ENCODE measurements at regions not wholly inside any gene's neighbourhood (a gene's known extent, or its start where the extent isn't known, plus 50 kb on each side); places are given as distances from the start of the nearest gene placed in this dataset.
"Not testable (repeated sequence)": the region's sequence is repeated elsewhere in the genome, so short reads cannot be mapped to it uniquely, and the experiment has no call there.

GRCh38 chr3:170656284-170656683 lies 70.4 kb upstream of the SLC7A14 start:
- TF ChIP-seq CTCF (conservative IDR thresholded peaks at IDR 0.05; ENCODE audit: low read depth, low read length), result no peak
- Histone ChIP-seq H3K36me3 (ENCODE audit: insufficient read depth) (no peaks in the 10 kb centered on the region), H3K27ac (no peak overlapping the region), H3K4me1 (ENCODE audit: low read depth, poor library complexity, severe bottlenecking) (peaks cover 5% of the 10 kb centered on the region), H3K4me2 (no peak overlapping the region), H3K27me3 (ENCODE audit: insufficient read depth, low read depth) (no peaks in the 10 kb centered on the region), H3K9ac (no peak overlapping the region), H2AFZ (ENCODE audit: low read depth) (no peak overlapping the region), H3K79me2 (ENCODE audit: insufficient read depth, low read depth) (no peaks in the 10 kb centered on the region), H3K4me3 (IDR thresholded peaks at IDR 0.05; ENCODE audit: insufficient read depth, low read depth, low read length) (no peak overlapping the region), H4K20me1 (ENCODE audit: insufficient read depth) (no peaks in the 10 kb centered on the region)

GRCh38 chr3:170653801-170654200 lies 67.9 kb upstream of the SLC7A14 start:
- Histone ChIP-seq H2AFZ (ENCODE audit: low read depth) (no peak overlapping the region), H3K4me1 (ENCODE audit: low read depth, poor library complexity, severe bottlenecking) (peaks cover 5% of the 10 kb centered on the region), H3K27ac (no peak overlapping the region), H4K20me1 (ENCODE audit: insufficient read depth) (no peaks in the 10 kb centered on the region), H3K79me2 (ENCODE audit: insufficient read depth, low read depth) (no peaks in the 10 kb centered on the region), H3K9ac (no peak overlapping the region), H3K36me3 (ENCODE audit: insufficient read depth) (no peaks in the 10 kb centered on the region), H3K4me3 (IDR thresholded peaks at IDR 0.05; ENCODE audit: insufficient read depth, low read depth, low read length) (no peak overlapping the region), H3K27me3 (ENCODE audit: insufficient read depth, low read depth) (no peaks in the 10 kb centered on the region), H3K4me2 (no peak overlapping the region)
- no peak for TF ChIP-seq CTCF (conservative IDR thresholded peaks at IDR 0.05; ENCODE audit: low read depth, low read length)

GRCh38 chr3:170651260-170651845 lies 65.5 kb upstream of the SLC7A14 start:
- Histone ChIP-seq H3K27ac (no peak overlapping the region), H4K20me1 (ENCODE audit: insufficient read depth) (no peaks in the 10 kb centered on the region), H3K9ac (no peak overlapping the region), H3K36me3 (ENCODE audit: insufficient read depth) (no peaks in the 10 kb centered on the region), H3K4me2 (no peak overlapping the region), H3K4me3 (IDR thresholded peaks at IDR 0.05; ENCODE audit: insufficient read depth, low read depth, low read length) (no peak overlapping the region), H3K79me2 (ENCODE audit: insufficient read depth, low read depth) (no peaks in the 10 kb centered on the region), H3K4me1 (ENCODE audit: low read depth, poor library complexity, severe bottlenecking) (no peaks in the 10 kb centered on the region), H3K27me3 (ENCODE audit: insufficient read depth, low read depth) (no peaks in the 10 kb centered on the region), H2AFZ (ENCODE audit: low read depth) (no peak overlapping the region)
- TF ChIP-seq CTCF (conservative IDR thresholded peaks at IDR 0.05; ENCODE audit: low read depth, low read length), result no peak

GRCh38 chr3:170650557-170650956 lies 64.7 kb upstream of the SLC7A14 start:
- H2AFZ ChIP-seq (ENCODE audit: low read depth); H3K4me2 ChIP-seq; H3K27ac ChIP-seq; H3K36me3 ChIP-seq (ENCODE audit: insufficient read depth); H3K4me3 ChIP-seq (IDR thresholded peaks at IDR 0.05; ENCODE audit: insufficient read depth, low read depth, low read length); H3K27me3 ChIP-seq (ENCODE audit: insufficient read depth, low read depth); H3K9ac ChIP-seq; H3K79me2 ChIP-seq (ENCODE audit: insufficient read depth, low read depth); H3K4me1 ChIP-seq (ENCODE audit: low read depth, poor library complexity, severe bottlenecking); H4K20me1 ChIP-seq (ENCODE audit: insufficient read depth): not testable (repeated sequence)

- Histone ChIP-seq H3K79me2 (ENCODE audit: insufficient read depth, low read depth) (no peaks in the 10 kb centered on the region), H3K27ac (no peak overlapping the region), H3K4me3 (IDR thresholded peaks at IDR 0.05; ENCODE audit: insufficient read depth, low read depth, low read length) (no peak overlapping the region), H3K36me3 (ENCODE audit: insufficient read depth) (no peaks in the 10 kb centered on the region), H3K9ac (no peak overlapping the region), H3K27me3 (ENCODE audit: insufficient read depth, low read depth) (no peaks in the 10 kb centered on the region), H2AFZ (ENCODE audit: low read depth) (no peak overlapping the region), H4K20me1 (ENCODE audit: insufficient read depth) (no peaks in the 10 kb centered on the region), H3K4me2 (no peak overlapping the region), H3K4me1 (ENCODE audit: low read depth, poor library complexity, severe bottlenecking) (no peaks in the 10 kb centered on the region)
- no peak for TF ChIP-seq CTCF (conservative IDR thresholded peaks at IDR 0.05; ENCODE audit: low read depth, low read length)
Measured at GRCh38 chr3:170644711-170645110, 58.8 kb upstream of the SLC7A14 start.
